CD4-positive, alpha-beta T cell treated with Interferon gamma for 1 hour (primary cell): ENCODE measurements at regions not wholly inside any gene's neighbourhood (a gene's known extent, or its start where the extent isn't known, plus 50 kb on each side); places are given as distances from the start of the nearest gene placed in this dataset.
"Not testable (repeated sequence)": the region's sequence is repeated elsewhere in the genome, so short reads cannot be mapped to it uniquely, and the experiment has no call there.

Experiments used
- DNase-seq: peaks from one replicate; pipeline ENCODE4 v3.0.0-alpha.2; 2020

DNA sequence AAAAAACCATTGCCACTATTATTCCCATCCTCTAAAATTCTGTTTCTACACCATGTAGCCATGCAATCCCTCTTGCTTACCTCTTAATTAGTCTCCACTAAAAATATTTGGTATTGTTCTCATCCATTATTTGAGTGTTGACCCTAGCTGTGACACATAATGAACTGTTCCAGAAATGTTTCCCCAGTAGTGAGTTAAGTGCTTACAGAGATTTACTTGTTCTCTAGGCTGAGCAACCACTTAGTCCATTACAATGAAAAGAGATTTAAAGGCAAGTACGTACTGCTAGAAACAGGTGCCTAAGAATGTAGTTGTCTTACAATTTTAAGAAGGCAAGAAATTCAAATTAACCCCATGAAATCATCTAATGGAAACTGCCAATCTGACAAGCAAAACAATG lies 112.7 kb upstream of the PTPN13 start:
- no peak for DNase-seq

GRCh38 chr4:86482306-86483172 lies 111.6 kb upstream of the PTPN13 start:
- DNase-seq: no peak

DNA sequence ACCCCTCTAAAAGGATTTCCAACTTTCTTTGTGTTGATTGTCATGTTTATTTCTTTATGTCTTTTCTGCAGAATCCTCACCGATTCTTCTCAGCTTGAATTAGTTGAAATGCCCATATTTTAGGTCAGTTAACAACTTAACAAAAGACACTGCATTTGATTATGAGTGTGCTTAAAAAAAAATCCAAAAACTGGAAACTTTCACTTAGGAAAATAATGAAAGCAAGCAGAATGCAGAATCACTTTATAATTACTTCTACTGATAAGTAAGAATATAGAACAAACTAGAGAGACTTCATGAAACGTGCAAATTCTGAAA lies 111.0 kb upstream of the PTPN13 start:
- no peak for DNase-seq

GRCh38 chr4:86483773-86484172 lies 110.3 kb upstream of the PTPN13 start:
- no peak for DNase-seq

DNA sequence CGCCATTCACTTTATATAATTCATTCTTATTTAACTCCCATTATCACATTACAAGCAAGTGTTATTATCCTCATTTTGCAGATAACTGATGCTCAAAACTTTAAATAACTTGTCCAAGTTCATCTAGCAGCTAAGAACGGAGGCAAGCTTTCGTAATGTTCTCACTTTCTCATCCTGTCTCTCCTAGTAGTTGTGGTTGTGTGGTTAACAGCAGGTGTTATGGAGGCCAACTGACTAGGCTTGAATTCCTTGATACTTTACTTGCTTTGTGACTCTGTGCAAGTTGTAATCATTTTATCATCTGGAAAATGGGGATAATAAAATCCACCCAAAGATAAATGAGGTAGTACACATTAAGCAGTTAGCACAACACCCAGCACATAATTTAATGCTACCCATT lies 109.9 kb upstream of the PTPN13 start:
- DNase-seq: no peak

GRCh38 chr4:86487738-86488348 lies 106.3 kb upstream of the PTPN13 start:
- DNase-seq: no peak

DNA sequence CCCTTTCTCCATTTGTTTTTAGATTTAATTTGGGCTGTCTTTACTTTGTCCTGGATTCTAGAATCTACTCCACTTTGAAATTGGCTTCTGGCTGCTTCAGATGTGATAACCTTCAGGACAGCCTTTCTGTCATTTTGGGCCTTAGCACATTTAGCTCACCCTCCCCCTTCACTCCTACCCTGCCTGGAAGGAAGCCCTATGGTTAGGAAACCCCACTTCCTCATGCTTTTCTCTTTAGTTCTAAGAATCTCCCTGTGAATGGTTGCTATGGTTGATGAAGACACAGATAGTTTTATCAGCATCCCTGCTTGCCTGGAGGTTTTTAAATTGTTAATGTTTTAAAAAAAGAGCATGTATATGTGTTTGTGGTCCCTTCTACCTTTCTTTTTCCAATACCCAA lies 100.7 kb upstream of the PTPN13 start:
- DNase-seq: no peak

GRCh38 chr4:86496094-86497080 lies 97.7 kb upstream of the PTPN13 start:
- peak; percentile 10 for DNase-seq

- no peak for DNase-seq
These were observed 97.0 kb upstream of the PTPN13 start for GRCh38 chr4:86497131-86497530.

- DNase-seq: no peak
These were observed 95.9 kb upstream of the PTPN13 start for GRCh38 chr4:86497980-86498862.

- DNase-seq: no peak
These were observed 95.3 kb upstream of the PTPN13 start for GRCh38 chr4:86498863-86499166.

DNA sequence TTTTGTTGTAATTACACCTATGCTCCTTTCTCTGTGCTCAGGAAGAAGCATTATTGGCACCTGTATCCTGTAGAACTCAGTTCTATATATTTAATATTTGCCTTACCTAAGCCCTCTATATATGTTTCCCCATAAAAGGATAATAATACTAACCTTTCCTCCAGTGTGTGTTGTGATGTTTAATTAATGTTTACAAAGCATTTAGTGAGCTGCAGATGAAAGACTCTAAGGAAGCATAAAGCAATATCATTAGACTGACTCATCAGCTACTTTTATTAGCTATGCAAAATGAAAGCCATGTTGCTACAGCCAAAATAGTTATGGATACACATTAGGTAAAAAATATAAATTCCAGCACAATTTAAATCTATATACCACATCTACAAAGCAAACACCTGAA lies 93.6 kb upstream of the PTPN13 start:
- DNase-seq: no peak

GRCh38 chr4:86502081-86502480 lies 92.0 kb upstream of the PTPN13 start:
- no peak for DNase-seq

- no peak for DNase-seq
These were observed 87.5 kb upstream of the PTPN13 start for GRCh38 chr4:86506591-86506990.

- no peak for DNase-seq
These were observed 85.7 kb upstream of the PTPN13 start for GRCh38 chr4:86508436-86508835.

DNA sequence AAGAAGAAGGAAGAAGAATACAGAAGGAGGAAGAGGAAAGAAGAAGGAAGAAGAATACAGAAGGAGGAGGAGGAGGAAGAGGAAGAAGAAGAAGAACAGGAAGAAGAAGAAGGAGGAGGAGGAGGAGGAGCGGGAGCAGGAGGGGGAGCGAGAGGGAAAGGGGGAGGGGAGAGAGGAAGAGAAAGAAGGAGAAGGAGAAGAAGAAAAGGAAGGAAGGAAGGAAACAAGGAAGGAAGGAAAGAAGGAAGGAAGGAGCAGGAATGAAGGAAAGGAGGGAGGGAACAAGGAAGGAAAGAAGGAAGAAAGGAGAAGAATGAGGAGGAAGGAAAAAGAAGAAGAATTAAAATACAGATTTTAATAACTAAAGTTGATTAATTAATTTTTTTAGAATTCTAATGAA lies 82.5 kb upstream of the PTPN13 start:
- no peak for DNase-seq

- no peak for DNase-seq
These were observed 81.5 kb upstream of the PTPN13 start for GRCh38 chr4:86512631-86513030.

DNA sequence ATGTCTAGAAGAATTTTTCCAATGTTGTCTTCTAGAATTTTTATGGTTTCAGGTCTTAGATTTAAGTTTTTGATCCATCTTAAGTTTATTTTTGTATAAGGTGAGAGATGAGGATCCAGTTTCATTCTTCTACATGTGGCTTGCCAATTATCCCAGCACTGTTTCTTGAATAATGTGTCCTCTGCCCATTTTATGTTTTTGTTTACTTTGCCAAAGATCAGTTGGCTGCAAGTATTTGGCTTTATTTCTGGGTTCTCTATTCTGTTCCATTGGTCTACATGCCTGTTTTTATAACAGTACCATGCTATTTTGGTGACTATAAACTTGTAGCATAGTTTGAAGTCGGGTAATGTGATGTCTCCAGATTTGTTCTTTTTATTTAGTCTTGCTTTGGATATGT lies 78.2 kb upstream of the PTPN13 start:
- DNase-seq: not testable (repeated sequence)

DNA sequence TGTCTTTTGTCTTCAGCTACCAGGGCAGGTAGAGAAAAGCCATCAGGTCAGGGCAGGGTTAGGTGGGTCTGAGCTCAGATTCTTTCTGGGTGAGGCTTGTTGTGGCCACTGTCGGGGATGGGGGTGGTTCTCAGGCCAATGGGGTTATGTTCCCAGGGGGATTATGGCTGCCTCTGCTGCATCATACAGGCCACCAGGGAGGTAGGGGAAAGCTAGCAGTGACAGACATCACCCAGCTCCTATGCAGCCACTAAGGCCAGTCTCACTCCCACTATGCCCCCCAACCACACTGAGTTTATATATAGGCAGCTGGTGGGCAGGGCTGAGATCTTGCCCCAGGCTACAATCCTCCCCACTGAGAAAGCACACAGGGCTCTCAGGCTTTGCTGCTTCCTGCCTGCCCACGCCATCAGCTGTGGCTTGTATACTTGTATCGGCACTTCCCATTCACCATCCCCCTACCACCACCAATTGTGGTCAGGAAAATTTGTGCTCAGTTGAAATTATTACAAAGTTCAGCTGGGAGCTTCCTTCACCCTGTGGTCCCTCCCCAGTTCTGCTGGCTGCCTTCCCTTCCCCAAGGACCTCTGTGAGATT lies 72.6 kb upstream of the PTPN13 start:
- no peak for DNase-seq

GRCh38 chr4:86522349-86522748 lies 71.8 kb upstream of the PTPN13 start:
- DNase-seq: no peak

DNA sequence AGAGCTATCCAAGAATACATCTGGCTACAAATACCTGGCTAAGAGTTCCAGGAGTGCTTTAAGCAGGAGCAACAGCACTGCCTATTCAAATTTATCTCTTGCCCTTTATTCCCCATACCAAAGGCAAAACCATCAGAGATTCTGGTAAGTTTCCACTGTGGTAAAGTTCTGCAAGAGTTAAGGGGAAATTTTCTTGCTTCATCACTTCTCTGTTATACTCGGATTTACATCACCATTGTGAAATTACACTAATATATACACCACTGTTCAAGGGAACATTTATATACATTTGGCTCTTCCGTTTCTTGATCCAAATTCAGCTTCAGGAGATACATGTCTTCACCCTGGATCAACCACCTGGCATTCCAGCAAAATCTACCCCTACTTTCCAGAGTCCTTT lies 70.8 kb upstream of the PTPN13 start:
- no peak for DNase-seq

DNA sequence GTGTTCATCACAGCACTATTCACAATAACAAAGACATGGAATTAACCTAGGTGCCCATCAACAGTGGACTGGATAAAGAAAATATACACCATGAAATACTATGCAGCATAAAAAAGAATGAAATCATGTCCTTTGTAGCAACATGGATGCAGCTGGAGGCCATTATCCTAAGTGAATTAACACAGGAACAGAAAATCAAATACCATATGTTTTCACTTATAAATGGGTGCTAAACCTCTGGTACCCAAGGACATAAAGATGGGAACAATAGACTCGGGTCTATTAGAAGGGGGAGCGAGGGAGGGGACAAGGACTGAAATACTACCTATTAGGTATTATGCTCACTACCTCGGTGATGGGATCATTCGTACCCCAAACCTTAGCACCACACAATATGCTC lies 66.4 kb upstream of the PTPN13 start:
- DNase-seq: not testable (repeated sequence)
